Myocyte (in vitro differentiated cells): ENCODE measurements at regions not wholly inside any gene's neighbourhood (a gene's known extent, or its start where the extent isn't known, plus 50 kb on each side); places are given as distances from the start of the nearest gene placed in this dataset.

Source experiments
- DNase-seq: peaks from one replicate; pipeline ENCODE4 v3.0.0-alpha.2; 2012; ENCODE audit warnings: low read depth

- no peak for DNase-seq
These were observed 1600.9 kb upstream of the IGFBP7 start for GRCh38 chr4:58711039-58711438.

DNA sequence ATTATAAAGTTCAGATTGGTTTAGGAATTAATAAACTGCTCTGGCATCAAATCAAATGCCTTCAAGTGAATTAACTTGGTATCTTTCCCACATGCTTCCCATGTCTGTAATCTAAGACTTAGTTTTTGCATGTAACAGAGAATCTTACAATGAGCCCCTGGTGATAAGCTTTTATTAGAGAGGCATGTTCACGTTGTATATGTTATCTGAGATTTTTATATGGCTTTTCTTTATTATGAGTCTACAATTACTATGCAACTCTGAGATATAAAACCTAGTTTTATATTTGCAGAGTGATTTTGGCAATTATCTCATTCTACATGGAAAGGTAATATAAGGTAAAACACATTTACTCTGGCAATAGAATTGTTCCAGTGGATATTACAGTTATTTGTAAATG is 1578.4 kb upstream of the IGFBP7 start:
- no peak for DNase-seq

DNA sequence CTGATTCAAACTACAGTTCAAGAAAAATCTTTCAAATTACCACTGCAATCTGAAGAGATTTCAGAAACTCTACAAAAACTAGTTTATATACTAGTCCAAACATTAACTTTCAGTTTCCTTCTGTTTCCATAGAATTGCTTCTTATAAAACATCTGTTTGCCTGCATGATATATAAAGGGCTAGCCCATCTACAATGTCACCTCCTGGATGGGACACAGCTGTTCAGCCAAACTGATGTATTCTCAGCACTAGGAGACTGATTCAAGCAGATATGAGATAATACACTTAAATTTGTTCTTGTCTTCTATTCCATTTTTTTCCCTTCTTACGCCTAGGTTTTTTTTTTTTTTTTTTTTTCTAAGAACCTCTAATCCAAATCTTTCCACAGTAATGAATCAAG is 1569.7 kb upstream of the IGFBP7 start:
- no peak for DNase-seq

GRCh38 chr4:58679051-58679450 is 1568.9 kb upstream of the IGFBP7 start:
- DNase-seq = no peak

DNA sequence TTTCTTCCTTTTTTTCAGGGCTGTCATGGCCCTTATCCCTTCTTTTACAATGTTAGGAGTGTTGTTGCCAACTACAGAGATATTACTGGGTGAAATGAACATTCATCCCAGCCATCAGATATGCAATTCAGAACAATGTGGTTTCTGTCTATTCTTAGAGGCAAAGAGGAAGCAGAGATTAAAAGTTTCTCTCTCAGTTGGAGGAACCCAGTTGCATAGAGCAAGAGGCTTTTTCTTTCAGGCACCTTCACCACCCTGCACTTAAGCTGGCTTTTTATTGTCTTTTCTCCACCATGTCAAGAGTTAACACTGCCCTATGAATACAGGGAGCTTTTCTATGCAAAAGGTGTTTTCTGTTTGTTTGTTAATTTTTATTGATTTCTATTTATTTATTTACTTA is 1559.6 kb upstream of the IGFBP7 start:
- no peak for DNase-seq

GRCh38 chr4:58665649-58666048 is 1555.5 kb upstream of the IGFBP7 start:
- DNase-seq = no peak

- DNase-seq = no peak
These were observed 1548.5 kb upstream of the IGFBP7 start for GRCh38 chr4:58658701-58659100.

DNA sequence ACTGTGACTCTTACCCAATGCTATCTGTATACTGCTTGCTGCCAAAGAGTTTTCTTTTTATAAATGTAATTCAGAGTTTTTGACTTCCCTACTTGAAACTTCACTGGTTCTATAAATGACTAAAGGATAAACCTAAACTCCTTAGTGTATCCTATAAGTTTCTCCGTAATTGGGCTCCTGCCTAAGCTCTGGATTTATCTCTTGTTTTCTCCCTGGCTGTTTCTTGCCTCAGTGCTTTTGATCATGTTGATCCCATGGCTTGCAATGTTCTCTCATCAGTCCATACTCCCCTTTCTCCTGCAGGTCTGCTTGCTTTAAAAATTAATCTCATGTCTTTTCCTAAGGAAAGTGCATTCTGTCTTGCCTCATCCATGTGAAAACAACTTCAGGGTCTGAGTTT is 1543.1 kb upstream of the IGFBP7 start:
- DNase-seq = no peak

- no peak for DNase-seq
These were observed 1539.0 kb upstream of the IGFBP7 start for GRCh38 chr4:58649226-58649625.

DNA sequence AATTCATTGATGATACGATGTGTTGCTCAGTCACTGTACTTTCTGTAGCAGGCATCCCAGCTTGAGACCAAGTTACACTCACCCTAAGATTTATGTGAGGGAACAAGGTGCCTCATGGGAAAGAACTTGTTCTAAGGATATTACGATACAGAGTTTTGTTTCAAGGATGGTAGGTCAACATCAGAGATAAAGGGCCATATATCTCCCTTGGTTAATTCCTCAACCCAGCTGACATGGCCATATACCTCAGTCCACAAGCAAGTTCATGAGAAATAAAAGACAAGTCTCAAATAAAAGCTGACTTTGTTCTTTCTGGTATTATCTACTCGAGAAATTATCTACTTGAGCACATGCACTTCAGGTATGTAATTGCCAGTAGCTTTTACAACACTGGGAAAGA is 1535.9 kb upstream of the IGFBP7 start:
- DNase-seq = no peak

DNA sequence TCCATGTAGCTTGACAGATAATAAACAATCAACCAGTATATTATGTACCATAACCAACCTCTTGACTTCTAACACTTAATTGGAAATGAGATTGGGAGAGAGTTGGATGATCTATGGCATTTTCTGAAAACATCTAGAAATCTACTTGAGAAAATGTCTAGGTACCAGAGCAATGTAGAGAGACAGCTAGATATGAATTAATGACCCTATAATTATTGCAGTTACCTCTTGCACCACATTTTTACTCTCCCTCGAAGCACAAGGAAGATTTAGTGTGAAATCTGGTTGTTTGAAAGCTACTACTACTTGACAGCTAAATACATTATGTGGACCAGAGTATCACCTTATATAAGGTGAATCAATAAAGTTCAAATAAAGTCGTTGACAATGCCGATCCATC is 1534.4 kb upstream of the IGFBP7 start:
- no peak for DNase-seq

DNA sequence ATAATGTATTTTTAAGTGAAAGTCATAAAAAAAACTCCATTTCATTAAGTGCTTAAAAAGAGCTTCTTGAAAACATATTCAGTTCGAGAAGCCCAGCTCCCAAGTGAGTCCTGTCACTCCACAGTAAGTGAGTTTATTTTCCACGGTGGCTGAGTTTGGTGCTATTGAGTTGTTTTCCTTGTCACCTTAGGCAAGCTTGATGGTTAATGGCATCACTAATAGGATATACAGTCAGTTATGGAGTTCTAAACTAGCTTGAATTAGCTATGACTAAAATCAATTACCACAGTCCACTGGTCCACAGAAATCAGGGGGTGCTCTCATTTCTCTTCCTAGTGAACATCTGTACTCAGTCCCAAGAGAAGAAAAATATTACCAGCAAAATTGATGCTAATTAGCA is 1526.2 kb upstream of the IGFBP7 start:
- DNase-seq = no peak

GRCh38 chr4:58617226-58617625 is 1507.0 kb upstream of the IGFBP7 start:
- DNase-seq = no peak

DNA sequence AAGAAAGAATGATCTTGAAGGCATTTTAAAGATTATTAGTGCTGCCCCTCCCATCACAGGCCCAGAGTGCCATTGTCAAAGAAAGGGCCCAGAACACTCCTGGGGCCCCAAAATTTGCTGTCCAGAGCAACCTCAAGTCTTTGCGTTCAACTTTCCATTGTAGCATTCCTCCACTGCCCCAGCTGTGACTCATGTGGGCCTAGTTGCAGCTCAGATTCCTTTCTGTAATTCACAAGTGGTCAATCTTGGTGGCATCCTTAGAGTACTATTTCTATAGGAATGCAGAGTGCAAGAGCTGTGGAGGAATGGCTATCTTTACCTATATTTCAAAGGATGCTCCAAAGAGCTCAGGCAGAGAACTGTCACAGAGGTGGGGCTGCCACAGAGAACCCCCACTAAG is 1500.8 kb upstream of the IGFBP7 start:
- DNase-seq = no peak

DNA sequence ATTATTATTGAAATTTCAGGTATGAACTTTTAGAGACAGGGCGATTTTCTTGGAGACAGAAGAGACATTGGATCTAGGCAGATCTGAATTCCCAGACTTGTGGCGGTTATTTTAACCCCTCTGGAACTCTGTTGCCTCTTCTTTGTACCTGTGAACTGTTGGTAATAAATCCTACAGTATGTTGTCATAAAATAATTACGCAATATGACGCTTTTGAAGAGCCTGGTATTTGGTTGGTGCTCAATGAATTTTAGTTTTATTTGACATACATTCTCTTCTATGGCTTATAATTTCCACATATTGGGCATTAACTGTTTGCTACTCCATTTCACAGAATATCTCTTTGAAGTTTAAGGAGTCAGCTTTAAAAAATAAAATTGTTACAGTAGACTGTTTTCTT is 1496.1 kb upstream of the IGFBP7 start:
- DNase-seq = no peak

DNA sequence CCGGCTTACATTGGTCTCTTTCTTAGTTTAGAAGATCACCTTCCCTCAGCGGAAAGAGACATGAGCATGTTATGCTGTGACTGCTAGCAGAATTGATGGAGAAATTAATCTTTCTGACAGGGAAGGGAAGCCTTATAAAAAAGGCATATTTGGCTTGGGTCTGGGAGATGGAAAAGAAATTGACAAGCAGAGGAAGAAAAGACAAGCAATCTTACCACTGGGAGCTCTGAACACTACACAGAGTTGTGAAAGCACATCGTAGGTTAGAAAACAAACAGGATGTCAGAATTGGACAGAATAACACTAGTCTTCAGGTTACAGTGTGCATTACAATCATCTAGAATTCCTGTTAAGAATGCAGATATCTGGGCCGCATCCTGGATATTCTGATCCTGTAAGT is 1493.8 kb upstream of the IGFBP7 start:
- no peak for DNase-seq

GRCh38 chr4:58602731-58603359 is 1492.7 kb upstream of the IGFBP7 start:
- no peak for DNase-seq

GRCh38 chr4:58602022-58602421 is 1491.8 kb upstream of the IGFBP7 start:
- no peak for DNase-seq

DNA sequence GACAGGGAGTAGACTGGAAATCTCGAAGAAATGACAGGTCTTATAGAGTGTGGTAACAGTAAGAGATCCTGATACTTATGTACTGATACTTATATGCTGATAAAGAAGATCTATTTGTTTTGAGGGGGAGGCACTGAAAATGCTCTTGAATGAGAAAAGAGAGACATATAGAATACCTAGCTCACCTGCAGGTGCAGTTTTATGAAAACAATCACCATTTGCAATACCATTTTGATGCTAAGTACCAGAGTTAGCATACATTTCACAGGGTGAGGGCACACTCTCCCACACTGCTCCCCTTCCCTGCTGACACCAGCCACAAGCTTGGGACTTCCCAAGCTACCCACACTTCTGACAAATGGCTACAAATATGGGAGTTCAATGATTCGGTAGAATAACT is 1490.1 kb upstream of the IGFBP7 start:
- no peak for DNase-seq

DNA sequence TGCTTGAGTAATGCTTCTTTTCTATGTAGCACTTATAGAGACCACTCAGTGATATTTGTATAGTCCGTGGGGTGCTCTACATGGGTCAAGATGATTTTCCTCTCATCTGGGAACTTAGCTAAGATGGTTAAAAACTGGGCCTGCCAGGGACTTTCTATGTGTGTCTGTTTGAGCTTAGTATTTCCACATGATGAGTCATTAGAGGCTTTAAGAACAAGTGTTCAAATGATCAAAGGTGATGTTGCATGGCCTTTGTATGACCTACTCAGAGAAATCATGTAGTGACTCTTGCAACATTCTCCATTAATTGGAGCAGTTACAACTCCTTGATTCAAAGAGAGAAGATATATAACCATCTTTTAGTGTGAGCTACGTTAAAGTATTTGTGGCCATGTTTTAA is 1480.5 kb upstream of the IGFBP7 start:
- DNase-seq = no peak

DNA sequence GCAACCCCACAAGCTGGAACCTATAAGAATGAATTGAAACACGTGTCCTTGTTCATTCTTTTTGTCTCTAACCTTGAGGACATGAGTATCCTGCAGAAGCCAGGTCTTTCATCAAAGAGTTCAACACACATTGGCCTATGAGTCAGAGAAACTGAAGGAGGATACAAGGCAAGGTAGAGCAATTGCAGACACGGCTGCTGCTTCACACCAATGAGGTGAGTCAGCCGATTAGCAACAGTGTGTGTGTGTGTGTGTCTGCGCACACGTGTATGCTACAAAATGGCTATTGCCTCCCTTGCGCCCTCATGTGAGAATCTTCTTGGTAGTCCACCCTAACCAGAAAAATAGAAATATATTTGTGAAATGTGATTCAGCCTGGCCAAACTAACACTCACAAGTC is 1477.7 kb upstream of the IGFBP7 start:
- DNase-seq = no peak

- DNase-seq = no peak
These were observed 1456.1 kb upstream of the IGFBP7 start for GRCh38 chr4:58566260-58566659.

DNA sequence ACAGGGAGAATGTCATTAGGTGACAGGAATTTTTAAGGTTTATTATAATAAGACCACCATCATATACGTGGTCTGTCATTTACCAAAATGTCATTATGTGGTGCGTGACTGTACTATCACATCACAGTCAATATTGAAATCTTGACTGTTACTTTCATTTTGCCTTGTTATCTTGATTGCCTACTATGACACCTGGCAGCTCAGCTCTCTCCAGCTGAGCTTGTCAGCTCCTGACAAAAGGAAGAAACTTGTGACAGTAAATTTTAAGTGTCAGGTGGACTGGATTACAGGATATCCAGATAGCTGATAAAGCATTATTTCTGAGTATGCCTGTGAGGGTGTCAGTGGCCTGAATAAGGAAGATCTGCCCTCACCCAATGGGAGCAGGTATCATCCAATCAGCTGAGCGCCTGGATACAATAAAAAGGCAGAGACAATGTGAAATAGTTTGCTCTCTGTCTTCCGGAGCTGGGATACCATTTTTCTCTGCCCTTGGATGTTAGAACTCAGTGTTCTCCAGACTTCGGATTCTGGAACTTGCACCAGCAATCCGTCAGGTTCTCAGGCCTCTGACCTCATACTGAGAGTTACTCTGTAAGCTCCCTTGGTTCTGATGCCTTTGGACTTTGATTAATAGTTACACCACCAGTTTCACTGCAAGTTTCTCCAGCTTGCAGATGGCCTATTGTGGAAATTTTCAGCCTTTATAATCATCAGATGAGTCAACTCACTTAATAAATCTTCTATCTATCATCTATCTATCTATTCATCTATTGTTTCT is 1454.7 kb upstream of the IGFBP7 start:
- no peak for DNase-seq
